GM23338 (cell line): ENCODE measurements at regions not wholly inside any gene's neighbourhood (a gene's known extent, or its start where the extent isn't known, plus 50 kb on each side); places are given as distances from the start of the nearest gene placed in this dataset.

Experiments used
- ATAC-seq: fragments of 200-7000 bp; cut with Tn5 transposase; 3 replicates; pipeline ENCODE4 v1.9.1; 2020
- DNase-seq: peaks from one replicate; pipeline ENCODE4 v3.0.0-alpha.2; 2015; ENCODE audit warnings: low spot score
- H2AFZ ChIP-seq: fragments of 200-600 bp; sonication (generic); 2 replicates; pipeline ENCODE4 v1.8.0; 2016; ENCODE audit warnings: antibody characterized with exemption, mild to moderate bottlenecking, moderate library complexity
- H3F3A ChIP-seq: fragments of 200-600 bp; sonication (generic); replicated peaks from 2 replicates; pipeline ENCODE4 v1.8.0; 2017; ENCODE audit warnings: antibody characterized with exemption, mixed run types, low read depth
- H3K27ac ChIP-seq: fragments of 200-600 bp; sonication (generic); 2 replicates; pipeline ENCODE4 v1.6.1; 2016; ENCODE audit warnings: low read depth
- H3K27me3 ChIP-seq: fragments of 200-600 bp; sonication (generic); 2 replicates; pipeline ENCODE4 v1.8.0; 2016; ENCODE audit warnings: mild to moderate bottlenecking, mixed run types, moderate library complexity; ENCODE audit not compliant: insufficient read depth
- H3K36me3 ChIP-seq: fragments of 200-600 bp; sonication (generic); 2 replicates; pipeline ENCODE4 v1.8.0; 2016; ENCODE audit warnings: mild to moderate bottlenecking; ENCODE audit not compliant: insufficient read depth
- H3K4me1 ChIP-seq: fragments of 200-600 bp; sonication (generic); 2 replicates; pipeline ENCODE4 v1.8.0; 2016; ENCODE audit warnings: mild to moderate bottlenecking, moderate library complexity; ENCODE audit not compliant: insufficient read depth
- H3K4me2 ChIP-seq: fragments of 200-600 bp; sonication (generic); 2 replicates; pipeline ENCODE4 v1.7.1; 2017; ENCODE audit warnings: mixed run types
- H3K4me3 ChIP-seq: fragments of 200-600 bp; sonication (generic); 2 replicates; pipeline ENCODE4 v1.6.1; 2016; ENCODE audit warnings: mixed run types
- H3K79me2 ChIP-seq: fragments of 200-600 bp; sonication (generic); replicated peaks from 2 replicates; pipeline ENCODE4 v1.8.0; 2017; ENCODE audit warnings: mild to moderate bottlenecking; ENCODE audit not compliant: insufficient read depth
- H3K9me2 ChIP-seq: fragments of 200-600 bp; sonication (generic); 2 replicates; pipeline ENCODE4 v1.8.0; 2017; ENCODE audit not compliant: insufficient read depth
- H4K20me1 ChIP-seq: fragments of 200-600 bp; sonication (generic); replicated peaks from 2 replicates; pipeline ENCODE4 v1.8.0; 2017; ENCODE audit warnings: mild to moderate bottlenecking; ENCODE audit not compliant: insufficient read depth
- H3K27ac Mint-ChIP-seq: 2 replicates; pipeline ENCODE4 v1.8.0; 2020; ENCODE audit warnings: inconsistent platforms, mild to moderate bottlenecking, moderate library complexity, mixed read lengths
- H3K27me3 Mint-ChIP-seq: 3 replicates; pipeline ENCODE4 v1.8.0; 2022; ENCODE audit warnings: low read depth, mild to moderate bottlenecking, moderate library complexity, mixed read lengths, inconsistent platforms; ENCODE audit not compliant: insufficient read depth, poor library complexity
- H3K36me3 Mint-ChIP-seq: 3 replicates; pipeline ENCODE4 v1.8.0; 2021; ENCODE audit warnings: low read depth, mild to moderate bottlenecking, inconsistent platforms, moderate library complexity, mixed read lengths
- H3K4me1 Mint-ChIP-seq: 3 replicates; pipeline ENCODE4 v1.8.0; 2020; ENCODE audit warnings: mild to moderate bottlenecking, inconsistent platforms, mixed read lengths
- H3K4me3 Mint-ChIP-seq: 3 replicates; pipeline ENCODE4 v1.8.0; 2021; ENCODE audit warnings: moderate library complexity, mild to moderate bottlenecking, inconsistent platforms, mixed read lengths
- H3K9me3 Mint-ChIP-seq: 3 replicates; pipeline ENCODE4 v1.8.0; 2020; ENCODE audit warnings: moderate library complexity, mild to moderate bottlenecking, inconsistent platforms, mixed read lengths
- CREB1 ChIP-seq: fragments of 250-450 bp; sonication (Bioruptor Pico); IDR thresholded peaks from 2 replicates; pipeline ENCODE4 v1.5.0; 2020; ENCODE audit warnings: low read depth, mild to moderate bottlenecking, moderate library complexity
- CTCF ChIP-seq, 2 experiments: fragments of 200-600 bp in 1 of 2; sonication (generic) in 1 of 2; conservative IDR thresholded peaks; 2 replicates each; pipeline versions ENCODE4 v1.5.1 to v1.6.1; 2016 to 2017; ENCODE audit warnings: antibody characterized with exemption in 2 of 2, low read depth in 2 of 2, mild to moderate bottlenecking in 2 of 2, moderate library complexity in 1 of 2
- EZH2 ChIP-seq: fragments of 200-600 bp; sonication (generic); IDR thresholded peaks from one replicate; pipeline ENCODE4 v1.8.0; 2017; ENCODE audit warnings: antibody characterized with exemption, mild to moderate bottlenecking, low read depth; ENCODE audit not compliant: unreplicated experiment
- JUNB ChIP-seq: IDR thresholded peaks from one replicate; pipeline ENCODE4 v1.6.1; 2016; ENCODE audit warnings: antibody characterized with exemption; ENCODE audit not compliant: unreplicated experiment
- NANOG ChIP-seq: IDR thresholded peaks from 2 replicates; pipeline ENCODE4 v1.6.1; 2016; ENCODE audit warnings: antibody characterized with exemption, borderline replicate concordance
- POLR2AphosphoS5 ChIP-seq: IDR thresholded peaks from 2 replicates; pipeline ENCODE4 v1.6.1; 2016; ENCODE audit warnings: antibody characterized with exemption, low read depth
- REST ChIP-seq: IDR thresholded peaks from one replicate; pipeline ENCODE4 v1.6.1; 2018; ENCODE audit warnings: antibody characterized with exemption; ENCODE audit not compliant: unreplicated experiment
- STAT1 ChIP-seq: IDR thresholded peaks from one replicate; pipeline ENCODE4 v1.6.1; 2016; ENCODE audit warnings: antibody characterized with exemption; ENCODE audit not compliant: unreplicated experiment
- ZNF114 ChIP-seq: fragments of 250-450 bp; sonication (Bioruptor Pico); IDR thresholded peaks from 2 replicates; pipeline ENCODE4 v1.5.0; 2020; ENCODE audit warnings: mild to moderate bottlenecking, moderate library complexity
- ZNF331 ChIP-seq: fragments of 250-450 bp; sonication (Bioruptor Pico); IDR thresholded peaks from 2 replicates; pipeline ENCODE4 v1.5.0; 2020; ENCODE audit warnings: low read depth, mild to moderate bottlenecking, moderate library complexity
- ZNF462 ChIP-seq: fragments of 250-450 bp; sonication (Bioruptor Pico); IDR thresholded peaks from 2 replicates; pipeline ENCODE4 v1.5.0; 2020; ENCODE audit warnings: mild to moderate bottlenecking, moderate library complexity

- TF ChIP-seq REST (no peak), CTCF (conservative IDR thresholded peaks at IDR 0.05; ENCODE audit: low read depth in 2 of 2) (peak; percentile 11 to 15; a peak in 1 of 4 replicates)
- Mint-ChIP-seq H3K4me3 (no peak overlapping the region), H3K4me1 (no peaks in the 10 kb centered on the region), H3K27ac (no peak overlapping the region), H3K27me3 (peaks cover 2% of the 10 kb centered on the region), H3K9me3 (no peaks in the 10 kb centered on the region), H3K36me3 (no peaks in the 10 kb centered on the region)
- Histone ChIP-seq H3K36me3 (no peaks in the 10 kb centered on the region), H3K4me2 (no peak overlapping the region), H3K27me3 (no peaks in the 10 kb centered on the region), H3K79me2 (no peaks in the 10 kb centered on the region), H3K27ac (no peak overlapping the region), H3K9me2 (no peaks in the 10 kb centered on the region), H3F3A (no peaks in the 10 kb centered on the region), H4K20me1 (no peaks in the 10 kb centered on the region), H2AFZ (no peak overlapping the region), H3K4me1 (no peaks in the 10 kb centered on the region), H3K4me3 (no peak overlapping the region)
- no peak for ATAC-seq
- no peak for DNase-seq
These were observed 241.1 kb downstream of the SPATA18 start for GRCh38 chr4:52292245-52292644.

- Histone ChIP-seq H3F3A (no peaks in the 10 kb centered on the region), H3K4me1 (no peaks in the 10 kb centered on the region), H3K9me2 (no peaks in the 10 kb centered on the region), H4K20me1 (no peaks in the 10 kb centered on the region), H3K4me3 (no peak overlapping the region), H3K4me2 (no peak overlapping the region), H3K27ac (no peak overlapping the region), H3K36me3 (no peaks in the 10 kb centered on the region), H3K27me3 (no peaks in the 10 kb centered on the region), H3K79me2 (no peaks in the 10 kb centered on the region), H2AFZ (peak overlapping the region; percentile 38; the same call in 1 of the 2 replicates)
- ATAC-seq: no peak
- H3K27me3 Mint-ChIP-seq: no peaks in the 10 kb centered on the region
- H3K27ac Mint-ChIP-seq: no peak overlapping the region
- H3K4me3 Mint-ChIP-seq: no peak overlapping the region
- H3K4me1 Mint-ChIP-seq: no peaks in the 10 kb centered on the region
- no peaks in the 10 kb centered on the region for H3K9me3 Mint-ChIP-seq
- H3K36me3 Mint-ChIP-seq: no peaks in the 10 kb centered on the region
- no peak for DNase-seq
- TF ChIP-seq NANOG (no peak), POLR2AphosphoS5 (no peak), ZNF462 (CRISPR knock-in tag) (no peak), EZH2 (no peak), STAT1 (no peak), CREB1 (CRISPR knock-in tag) (no peak), JUNB (no peak), ZNF331 (no peak), ZNF114 (CRISPR knock-in tag) (no peak)
These were observed 245.2 kb downstream of the SPATA18 start for GRCh38 chr4:52296341-52296740.
